ENCODE measurements at regions not wholly inside any gene's neighbourhood (a gene's known extent, or its start where the extent isn't known, plus 50 kb on each side); places are given as distances from the start of the nearest gene placed in this dataset.

DNA sequence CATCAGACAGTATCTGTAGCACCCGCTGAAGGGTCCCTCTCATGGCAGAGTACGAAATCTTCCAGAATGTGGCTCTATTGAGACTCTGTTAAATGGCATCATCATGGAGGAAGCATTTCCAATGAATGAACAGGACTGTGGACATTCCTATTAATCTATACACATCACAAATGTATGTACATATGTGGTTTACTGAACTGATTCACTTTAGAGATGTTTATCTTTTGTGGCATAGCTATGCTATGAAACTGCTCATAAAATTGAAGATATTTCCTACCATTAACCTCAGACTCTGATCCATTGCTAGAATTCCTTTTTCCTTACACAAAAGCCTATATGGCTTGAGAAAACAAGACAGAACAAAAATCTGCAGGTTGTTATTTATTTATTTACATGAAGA lies 259.6 kb upstream of the RRP15 start:
- FAIRE-seq: no peak

DNA sequence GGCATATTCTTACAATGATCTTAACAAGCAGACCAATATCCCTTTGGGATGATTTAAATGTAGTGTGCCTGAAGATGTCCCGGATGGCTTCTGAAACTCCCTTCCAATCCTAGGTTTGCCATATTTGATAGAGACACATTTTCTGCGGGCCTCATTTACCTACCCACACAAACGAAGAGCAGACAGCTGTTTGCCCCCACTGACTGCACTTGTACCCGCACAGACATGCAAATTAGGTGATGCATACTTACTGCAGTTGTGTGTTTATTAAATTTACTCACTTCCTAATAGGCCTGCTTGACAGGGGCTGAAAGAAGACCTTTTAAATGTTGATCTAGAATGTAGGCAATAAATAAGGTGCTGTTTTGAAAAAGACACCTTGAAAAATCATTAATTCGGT lies 257.9 kb upstream of the RRP15 start:
- FAIRE-seq: no peak

DNA sequence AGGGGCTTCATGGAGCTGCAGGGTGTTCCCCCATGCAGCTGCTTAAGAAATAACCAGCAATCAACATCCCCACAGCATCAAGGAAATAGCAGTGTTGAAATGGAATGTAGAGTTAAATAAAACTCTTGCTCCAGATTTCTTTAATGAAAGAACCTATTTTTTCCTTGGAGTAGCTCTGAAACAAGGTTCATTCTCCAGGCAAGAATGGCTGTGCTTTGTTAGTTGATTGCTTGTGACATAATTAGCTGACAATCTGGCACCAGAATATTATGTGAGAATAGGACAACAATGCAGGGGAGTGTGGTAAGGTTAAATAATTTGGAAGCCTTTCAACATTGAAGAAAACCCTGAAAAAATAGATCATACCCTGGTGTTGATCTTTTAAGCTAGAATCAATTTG lies 254.2 kb upstream of the RRP15 start:
- no peak for FAIRE-seq

DNA sequence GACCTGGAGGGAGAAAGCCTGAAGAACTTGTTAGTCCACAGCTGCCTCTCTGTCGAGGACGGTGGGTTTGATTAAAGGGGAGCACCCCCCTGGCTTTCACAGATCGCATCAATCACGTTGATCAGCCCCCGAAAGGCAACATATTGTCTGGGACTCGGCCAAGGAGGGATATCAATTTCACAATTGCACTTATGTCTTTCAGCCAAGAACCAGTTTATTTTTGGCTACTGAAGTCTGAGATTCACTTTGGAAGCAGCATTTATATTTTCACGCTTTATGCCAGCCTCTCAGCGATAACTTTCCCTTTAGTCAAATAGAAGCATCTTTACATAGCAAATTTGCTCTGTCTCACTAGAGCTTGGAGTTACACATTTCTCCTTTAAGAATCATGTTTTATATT lies 253.2 kb upstream of the RRP15 start:
- no peak for FAIRE-seq

DNA sequence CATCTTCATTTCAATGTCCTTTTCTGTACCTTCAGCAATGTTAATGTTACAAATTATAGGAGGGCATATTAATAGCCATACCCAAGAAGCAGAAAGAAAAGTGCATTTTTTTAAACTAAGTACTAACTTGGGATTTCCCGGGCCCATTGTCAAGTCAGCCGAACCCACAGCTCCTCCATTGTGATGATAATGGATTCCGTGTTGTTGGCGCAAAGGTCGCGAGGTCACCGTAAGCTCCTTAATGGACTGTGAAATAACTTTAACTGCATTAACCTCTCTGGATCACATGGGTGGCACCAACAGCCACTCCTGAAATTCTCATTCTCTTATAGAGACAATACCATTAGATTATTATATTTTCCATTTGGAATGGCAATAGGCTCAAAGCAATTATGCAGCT lies 250.6 kb upstream of the RRP15 start:
- no peak for FAIRE-seq

DNA sequence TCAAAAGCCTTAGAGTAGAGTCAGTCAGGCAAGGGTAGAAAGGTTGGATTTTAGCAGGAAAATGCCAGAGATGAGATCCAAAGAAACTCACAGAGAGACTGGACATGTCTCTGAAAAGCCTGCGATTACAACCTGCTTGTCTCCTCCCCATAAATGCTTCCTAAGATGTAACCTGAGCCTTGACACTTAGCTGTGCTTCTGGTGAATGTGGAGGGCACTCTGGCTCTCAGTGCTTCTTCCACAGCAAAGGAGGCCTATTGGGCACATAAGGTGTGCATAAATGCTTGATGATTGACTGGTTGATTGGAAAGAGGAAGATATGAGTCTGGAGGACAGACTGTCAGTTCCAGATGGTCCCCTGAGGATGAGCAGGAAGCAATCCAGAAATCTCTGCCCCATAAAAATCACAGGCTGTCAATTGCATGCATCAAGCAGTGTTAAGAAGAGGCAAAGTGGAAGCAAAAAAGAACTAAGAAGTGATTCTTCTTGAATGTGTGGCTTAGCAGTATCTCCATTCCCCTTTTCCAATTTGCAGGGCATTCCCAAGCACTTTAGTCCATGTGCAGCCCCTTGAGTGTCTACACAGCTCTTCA lies 236.2 kb upstream of the RRP15 start:
- FAIRE-seq: no peak

DNA sequence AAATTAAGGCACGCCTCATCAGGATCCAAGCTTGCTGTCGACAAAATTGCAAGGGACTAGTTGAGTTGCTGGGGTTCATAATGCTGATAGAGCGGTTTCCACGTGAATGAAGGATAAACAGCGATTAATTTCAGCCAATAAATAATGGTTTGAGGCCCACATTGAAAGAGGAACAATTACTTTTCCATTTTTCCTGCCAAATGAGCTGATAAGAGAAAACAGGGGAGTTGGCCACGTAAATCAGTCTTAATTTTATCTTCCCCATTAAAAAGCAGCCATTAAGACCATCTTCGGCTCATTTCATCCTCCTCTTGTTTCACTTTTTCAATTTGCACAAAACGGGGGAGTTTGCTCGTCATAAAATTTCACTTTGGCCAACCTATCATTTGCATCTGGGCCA lies 235.5 kb upstream of the RRP15 start:
- no peak for FAIRE-seq

DNA sequence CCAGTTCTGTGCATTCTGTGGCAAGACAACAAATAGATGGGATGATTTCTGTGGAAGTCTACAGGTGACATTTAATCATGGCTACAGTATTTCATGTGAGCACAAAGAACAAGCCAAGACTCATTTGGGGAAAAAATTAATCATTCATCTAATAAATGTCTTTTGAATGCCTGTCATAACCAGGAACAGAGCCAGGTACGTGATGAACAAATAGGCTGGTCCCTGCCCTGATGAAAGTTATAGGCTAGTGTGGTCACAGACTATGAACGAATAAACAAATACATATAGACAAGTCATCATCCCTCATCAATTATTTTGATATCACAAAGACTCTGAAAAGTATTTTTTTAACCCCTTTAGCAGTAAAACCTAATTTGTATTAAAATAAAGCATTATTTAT lies 226.4 kb upstream of the RRP15 start:
- FAIRE-seq: no peak

DNA sequence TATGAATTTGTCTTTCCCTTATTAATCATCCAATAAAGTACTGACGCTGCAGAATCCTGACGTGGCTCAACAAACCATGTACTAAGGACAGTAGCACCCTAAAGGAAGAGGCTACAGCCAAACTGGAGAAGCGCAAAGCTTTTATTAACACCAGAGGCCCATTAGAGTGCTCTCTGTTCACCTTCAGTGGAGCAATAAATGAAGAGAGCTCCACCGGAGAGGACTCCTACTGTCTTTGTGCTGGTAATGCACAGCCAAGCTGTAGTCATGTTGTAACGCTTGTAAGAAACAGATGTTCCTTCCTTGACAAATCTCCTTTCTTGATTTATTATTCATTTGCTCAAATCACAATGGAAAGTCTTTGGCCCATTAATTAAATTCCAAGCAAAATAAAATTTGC lies 220.7 kb upstream of the RRP15 start:
- FAIRE-seq: no peak

DNA sequence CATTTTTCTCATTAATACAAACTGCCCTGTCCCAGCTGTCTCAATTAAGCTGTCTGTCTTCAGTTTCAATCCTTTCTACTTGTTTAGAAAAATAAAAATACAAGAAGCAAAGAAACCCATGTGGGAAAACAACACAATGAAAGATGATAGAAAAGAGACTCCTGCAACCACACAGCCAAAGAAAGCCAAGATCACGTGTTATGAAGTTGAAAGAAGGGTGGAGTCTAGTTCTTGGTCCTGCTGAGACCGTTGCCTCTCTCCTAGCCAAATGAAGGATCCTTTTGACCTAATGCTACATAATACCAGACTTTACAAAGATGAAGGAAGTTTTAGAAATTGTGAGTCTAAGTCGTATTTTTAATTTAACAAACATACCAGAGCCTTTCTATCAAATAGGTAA lies 218.8 kb upstream of the RRP15 start:
- no peak for FAIRE-seq

DNA sequence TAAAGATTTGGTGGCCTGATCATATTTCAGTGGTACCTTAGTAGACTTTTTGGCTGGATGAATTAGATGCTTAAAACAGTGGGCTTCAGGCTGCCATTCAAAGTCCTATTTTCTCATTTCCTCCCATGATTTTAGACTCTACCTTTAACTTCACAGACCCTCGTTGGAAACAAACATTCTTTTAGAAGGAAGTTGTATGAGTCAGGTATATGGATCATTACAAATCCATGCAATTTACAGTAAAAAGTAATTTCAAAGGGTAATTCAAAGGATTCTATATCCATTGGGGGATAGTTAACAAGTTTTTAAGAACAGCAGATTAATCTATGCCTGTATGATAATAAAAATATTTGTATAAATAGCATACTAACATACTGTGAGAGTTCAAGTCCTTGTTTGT lies 216.9 kb upstream of the RRP15 start:
- FAIRE-seq: no peak

DNA sequence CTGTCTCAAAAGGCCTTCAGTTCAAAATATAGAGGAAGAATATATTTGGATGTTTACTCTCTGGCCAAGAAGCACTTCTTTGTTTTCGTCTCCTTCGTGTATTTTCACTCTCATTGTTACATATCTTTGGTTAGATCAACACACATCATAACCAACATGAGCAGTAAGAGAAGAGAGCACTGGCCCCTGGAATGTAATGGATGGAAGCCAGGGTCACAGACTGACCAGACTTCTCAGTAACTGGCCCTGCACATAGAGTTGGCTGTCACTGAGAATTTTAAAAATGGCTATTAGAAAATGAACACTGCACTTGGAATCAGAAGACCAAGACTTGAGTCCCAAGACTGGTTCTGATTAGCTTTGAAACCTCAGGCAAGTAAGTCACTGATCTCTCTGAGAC lies 215.9 kb upstream of the RRP15 start:
- FAIRE-seq: no peak

DNA sequence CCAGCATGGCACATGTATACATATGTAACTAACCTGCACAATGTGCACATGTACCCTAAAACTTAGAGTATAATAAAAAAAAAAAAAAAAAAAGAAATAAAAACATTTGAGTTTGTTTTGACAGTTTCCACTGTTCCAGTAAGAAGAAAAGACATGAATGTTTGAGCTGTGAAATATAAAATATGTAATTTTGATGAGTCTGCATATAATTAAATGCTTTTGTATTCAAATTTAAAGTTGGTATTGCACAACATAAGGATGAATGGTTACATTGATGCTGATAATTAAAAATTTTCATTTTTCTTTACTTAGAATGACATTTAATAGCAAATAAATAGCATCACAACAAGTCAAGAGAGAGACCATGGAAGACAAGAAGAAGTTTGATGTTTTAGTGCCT lies 212.0 kb upstream of the RRP15 start:
- no peak for FAIRE-seq

DNA sequence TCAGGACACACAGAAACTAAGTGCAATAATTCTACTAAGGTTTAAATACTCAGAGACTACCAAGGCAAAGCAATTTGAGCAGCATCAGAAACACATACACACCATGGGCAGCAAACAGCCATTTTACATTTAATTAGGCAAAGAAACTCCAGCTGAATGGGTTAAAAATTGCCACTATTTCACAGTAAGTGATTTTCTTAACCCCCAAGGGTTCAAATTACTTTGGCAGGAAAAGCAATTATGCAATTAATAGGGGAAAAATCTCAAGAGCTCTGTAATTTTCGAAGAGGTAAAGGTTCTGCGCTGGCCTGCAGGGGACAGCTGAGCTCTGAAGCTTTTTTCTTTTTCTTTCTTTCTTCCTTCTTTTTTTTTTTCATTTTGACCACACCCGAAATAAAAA lies 206.2 kb upstream of the RRP15 start:
- FAIRE-seq: no peak

DNA sequence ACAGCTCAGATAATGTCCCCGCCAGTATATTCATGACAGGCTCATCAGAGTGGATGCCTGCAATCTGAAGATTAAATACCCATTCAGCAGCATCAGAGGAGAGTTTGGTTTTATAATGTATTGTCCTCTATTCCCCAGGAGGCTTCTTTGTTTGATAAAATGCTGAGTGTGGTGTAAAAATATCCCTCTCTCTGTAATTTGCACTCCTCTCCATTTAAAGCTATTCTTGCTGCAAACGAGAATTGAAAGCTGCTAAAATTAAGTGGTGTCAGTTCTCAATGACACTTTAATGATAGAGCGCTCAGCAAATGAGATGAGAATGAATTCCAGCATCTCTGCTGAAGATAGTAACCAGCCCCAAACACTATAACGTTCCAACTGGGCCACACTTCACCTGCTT lies 205.7 kb upstream of the RRP15 start:
- FAIRE-seq: no peak

DNA sequence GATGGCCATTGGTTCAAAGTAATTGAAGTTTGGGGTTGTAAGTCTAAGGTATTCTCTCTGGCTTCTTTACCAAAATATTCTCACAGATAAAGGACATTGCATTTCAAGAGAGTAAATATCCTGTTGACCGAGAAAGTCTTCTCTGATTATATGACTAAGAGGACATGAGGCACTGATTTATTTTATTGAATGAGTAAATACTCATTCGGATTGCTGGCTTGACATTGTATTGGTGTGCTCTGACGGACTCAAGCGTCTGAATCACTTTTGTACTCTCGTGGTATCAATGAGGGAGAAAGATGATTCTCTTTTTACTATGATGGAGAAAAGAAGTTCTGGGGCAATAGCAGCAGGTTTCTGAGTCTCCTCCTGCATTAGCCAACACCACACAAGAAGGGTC lies 205.3 kb upstream of the RRP15 start:
- FAIRE-seq: no peak

DNA sequence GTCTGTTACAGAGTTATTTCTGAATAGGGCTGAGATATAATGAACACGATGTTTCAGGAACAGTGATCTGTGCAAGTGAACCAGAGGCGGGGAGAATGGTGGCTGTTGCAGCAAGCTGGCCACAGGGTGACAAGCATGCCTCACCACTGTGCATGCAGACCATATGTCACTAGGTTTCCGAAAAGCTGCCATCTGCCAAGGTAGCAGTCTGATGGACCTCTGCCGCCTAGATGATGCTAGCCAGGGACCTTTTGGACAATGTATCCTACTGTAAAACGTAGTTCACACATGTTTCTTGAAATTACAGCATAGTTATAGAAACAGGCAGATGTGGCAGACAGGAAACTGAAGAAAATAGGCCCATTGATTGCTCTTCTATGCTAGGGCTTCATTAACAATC lies 204.2 kb upstream of the RRP15 start:
- no peak for FAIRE-seq

DNA sequence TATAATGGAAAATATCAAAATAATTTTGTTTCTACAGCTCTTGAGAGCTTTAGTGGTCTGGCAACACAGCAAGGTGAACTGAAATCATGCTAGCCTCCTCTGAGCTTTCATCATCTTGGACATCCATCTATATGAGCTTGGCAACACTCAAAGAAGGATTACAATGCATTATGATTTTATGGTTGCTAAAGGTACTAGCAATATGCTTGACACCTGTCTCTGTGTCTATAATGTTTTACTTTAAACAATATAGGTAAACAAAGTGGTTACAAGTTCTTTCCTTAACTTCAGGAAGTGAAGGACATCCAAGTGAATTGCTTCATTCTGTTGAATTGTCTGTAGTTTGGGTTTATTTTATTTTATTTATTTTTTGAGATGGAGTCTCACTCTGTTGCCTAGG lies 203.7 kb upstream of the RRP15 start:
- FAIRE-seq: no peak

DNA sequence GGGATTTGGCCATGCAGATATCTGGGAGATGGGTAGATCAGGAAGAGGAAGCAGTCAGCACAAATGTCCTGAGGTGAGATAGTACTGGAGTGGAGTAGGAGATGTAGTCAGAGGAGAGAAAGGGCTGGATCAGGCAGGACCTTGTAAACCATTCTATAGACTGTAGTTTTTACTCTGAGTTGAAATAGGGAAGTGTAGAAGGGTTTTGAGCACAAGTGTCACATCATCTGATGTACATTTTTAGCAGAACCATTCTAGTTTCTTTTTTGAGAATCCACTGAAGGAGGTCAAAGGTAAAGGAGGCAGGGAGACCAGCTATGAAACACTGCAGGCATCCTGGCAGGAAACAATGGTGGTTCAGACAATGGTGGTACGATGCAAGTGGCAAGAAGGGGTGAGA lies 194.6 kb upstream of the RRP15 start:
- FAIRE-seq: no peak

DNA sequence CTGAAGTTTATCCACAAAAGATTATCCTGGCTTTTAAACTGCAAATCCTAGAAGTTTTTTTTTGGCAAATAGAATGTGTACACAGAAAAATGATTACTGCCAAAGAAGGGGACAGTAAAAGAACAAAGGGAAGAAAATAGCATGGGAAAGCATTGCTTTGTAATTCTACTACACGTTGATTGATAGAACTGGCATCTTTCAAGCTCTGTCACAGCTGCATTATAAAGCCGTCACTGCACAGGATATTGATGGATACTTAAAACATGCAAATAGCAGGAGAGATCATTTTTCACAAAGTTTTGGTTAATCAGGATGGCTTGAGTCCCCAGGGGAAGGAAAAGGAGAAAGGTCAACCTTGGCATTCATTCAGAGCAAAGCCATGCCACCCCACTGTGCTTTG lies 183.7 kb upstream of the RRP15 start:
- FAIRE-seq: no peak

DNA sequence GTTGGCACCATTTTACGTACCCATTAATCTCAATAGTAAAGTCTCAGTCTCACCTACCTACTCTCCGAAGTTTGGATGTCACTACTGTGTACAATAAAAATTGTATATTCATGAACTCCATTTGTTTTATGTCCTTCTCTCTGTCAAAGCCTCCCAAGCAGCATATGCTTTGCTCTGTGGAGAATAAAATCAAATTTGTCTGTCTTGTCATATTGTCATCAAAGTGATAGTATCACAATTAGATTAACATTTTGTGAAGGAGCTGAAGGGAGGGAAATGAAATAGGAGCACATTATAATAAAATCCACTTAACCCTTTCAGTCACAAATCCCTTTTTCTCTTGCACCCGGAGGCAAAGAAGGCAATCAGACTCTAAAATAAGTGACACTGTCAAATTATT lies 177.1 kb upstream of the RRP15 start:
- FAIRE-seq: no peak

DNA sequence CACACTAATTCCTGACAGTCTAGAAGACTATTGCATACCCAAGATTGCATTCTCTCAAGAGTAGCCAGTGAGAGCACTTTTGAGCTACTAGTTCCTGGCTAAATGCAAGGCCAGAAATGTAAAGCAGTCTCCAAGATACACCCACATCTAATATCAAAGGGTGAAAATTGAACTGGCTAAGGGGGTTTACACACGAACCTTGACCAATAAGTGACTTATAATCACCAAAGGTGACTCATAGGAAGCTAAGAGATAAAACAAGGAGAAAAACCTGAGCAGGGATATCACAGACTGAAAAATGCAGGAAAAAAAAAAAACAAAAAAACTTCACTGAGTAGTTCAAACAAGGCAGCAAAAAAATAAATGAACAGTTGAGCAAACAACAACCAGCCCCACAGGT lies 172.2 kb upstream of the RRP15 start:
- no peak for FAIRE-seq

DNA sequence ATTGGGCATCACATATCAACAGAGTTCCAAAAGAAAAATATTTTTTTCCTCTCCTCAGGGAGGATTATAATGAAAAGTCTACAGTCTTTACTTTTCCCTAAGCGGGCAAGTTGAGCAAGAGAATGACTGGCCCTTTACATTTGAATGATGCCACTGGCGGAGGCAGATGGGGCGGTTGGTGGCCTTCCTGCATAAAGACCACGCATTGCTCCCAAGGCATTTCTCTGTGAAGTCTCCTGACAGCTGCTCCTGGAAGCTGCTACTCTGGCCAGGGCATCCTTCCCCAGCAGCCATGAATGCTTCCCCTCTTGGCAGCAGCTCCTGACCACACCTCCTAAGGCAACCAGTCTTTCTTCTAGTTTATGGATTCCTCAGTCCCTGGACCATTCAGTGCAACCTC lies 161.1 kb upstream of the RRP15 start:
- FAIRE-seq: no peak

DNA sequence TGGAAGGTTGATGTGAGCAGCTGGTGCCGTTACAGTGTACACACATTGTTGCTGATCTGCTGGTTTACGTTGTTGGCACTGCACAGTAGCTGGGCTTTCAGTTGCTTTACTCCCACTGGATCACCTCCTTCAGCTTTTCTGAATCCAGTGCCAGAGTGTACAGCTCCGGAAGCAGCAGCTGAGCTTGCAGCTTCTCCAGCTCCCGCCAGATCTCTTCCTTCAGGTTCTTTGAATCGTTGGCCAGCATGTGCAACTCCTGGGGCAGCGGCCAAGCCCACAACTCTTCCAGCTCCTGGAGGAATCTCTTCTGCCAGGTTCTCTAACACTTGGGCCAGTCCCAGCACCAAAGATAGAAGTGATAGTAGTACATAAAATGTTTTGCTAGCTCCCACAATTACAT lies 149.7 kb upstream of the RRP15 start:
- no peak for FAIRE-seq

DNA sequence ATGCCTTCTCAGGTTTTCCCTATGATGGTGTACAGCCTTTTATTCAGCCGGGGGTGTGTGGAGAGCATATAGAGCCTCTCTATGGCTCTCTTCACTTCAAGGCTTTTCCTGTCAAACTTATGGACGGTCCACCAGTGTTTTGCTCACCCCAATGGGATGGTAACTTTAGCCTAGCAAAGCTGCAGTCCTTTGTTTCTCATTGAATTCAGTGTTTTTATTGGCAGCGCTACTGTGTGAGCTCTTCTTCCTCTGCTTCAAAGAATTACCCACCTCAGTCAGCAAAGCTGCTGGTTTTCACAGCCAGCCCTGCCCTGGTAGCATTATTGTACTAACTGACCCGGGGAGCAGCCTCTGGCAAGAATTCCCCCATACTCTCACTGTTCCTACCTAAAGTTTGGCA lies 145.3 kb upstream of the RRP15 start:
- FAIRE-seq: no peak

DNA sequence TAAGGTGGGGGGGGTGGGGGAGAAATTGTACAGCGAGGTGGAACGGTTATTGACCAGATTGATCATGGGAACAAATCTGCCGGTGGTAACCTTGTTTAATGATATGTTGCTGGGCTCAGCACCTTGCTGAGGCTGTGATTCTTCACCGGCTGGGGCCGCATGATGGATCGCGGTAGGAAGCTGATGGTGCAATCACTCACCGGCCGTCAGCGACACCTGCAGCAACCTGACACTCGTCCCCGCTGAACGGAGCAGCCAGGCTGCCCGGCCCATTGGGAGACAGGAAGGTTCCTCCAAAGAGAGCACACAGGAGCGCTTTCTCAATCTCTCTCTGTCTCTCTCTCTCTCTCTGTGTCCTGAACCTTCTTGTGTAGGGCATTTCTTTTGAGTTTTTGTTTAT lies 128.5 kb upstream of the RRP15 start:
- FAIRE-seq: no peak
